ENCODE measurements at regions not wholly inside any gene's neighbourhood (a gene's known extent, or its start where the extent isn't known, plus 50 kb on each side); places are given as distances from the start of the nearest gene placed in this dataset.

DNA sequence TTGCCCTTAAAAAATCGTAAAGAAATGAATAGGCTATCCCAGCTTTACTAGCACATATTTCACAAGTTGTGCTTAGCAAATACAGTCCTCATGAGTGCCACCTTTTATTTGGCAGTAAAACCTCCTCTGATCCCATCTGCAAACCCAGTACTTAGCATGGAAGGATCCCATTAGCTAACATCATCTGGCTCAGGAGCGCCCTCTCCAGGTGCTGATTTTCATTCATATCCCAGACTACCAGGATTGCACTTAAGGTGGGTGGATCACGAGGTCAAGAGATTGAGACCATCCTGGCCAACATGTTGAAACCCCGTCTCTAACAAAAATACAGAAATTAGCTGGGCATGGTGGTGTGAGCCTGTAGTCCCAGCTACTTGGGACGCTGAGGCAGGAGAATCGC, 76.1 kb upstream of the PAX6 start:
- TF ChIP-seq, protein P1, sequence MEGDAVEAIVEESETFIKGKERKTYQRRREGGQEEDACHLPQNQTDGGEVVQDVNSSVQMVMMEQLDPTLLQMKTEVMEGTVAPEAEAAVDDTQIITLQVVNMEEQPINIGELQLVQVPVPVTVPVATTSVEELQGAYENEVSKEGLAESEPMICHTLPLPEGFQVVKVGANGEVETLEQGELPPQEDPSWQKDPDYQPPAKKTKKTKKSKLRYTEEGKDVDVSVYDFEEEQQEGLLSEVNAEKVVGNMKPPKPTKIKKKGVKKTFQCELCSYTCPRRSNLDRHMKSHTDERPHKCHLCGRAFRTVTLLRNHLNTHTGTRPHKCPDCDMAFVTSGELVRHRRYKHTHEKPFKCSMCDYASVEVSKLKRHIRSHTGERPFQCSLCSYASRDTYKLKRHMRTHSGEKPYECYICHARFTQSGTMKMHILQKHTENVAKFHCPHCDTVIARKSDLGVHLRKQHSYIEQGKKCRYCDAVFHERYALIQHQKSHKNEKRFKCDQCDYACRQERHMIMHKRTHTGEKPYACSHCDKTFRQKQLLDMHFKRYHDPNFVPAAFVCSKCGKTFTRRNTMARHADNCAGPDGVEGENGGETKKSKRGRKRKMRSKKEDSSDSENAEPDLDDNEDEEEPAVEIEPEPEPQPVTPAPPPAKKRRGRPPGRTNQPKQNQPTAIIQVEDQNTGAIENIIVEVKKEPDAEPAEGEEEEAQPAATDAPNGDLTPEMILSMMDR (IDR thresholded peaks at IDR 0.05; ENCODE audit: low read length) = no peak
- TF ChIP-seq EZH2 (optimal IDR thresholded peaks at IDR 0.05; ENCODE audit: low read depth, low read length) = no peak

All from MM.1S (cell line).